CD4-positive, alpha-beta memory T cell (primary cell): ENCODE measurements at regions not wholly inside any gene's neighbourhood (a gene's known extent, or its start where the extent isn't known, plus 50 kb on each side); places are given as distances from the start of the nearest gene placed in this dataset.
"Not testable (repeated sequence)": the region's sequence is repeated elsewhere in the genome, so short reads cannot be mapped to it uniquely, and the experiment has no call there.

Source experiments
- CTCF ChIA-PET: fragments of 350-600 bp; sonication (Branson Sonifier 250); formaldehyde crosslinking; loops from one replicate; lab custom pipeline; 2021; ENCODE audit warnings: inconsistent platforms; ENCODE audit not compliant: partially characterized antibody; lab: Charles Lee
- POLR2A ChIA-PET: fragments of 350-600 bp; sonication (Branson Sonifier 250); formaldehyde crosslinking; loops from one replicate; lab custom pipeline; 2021; ENCODE audit not compliant: partially characterized antibody; lab: Charles Lee
- DNase-seq, 5 donors: peaks; one replicate each; pipeline versions ENCODE4 v3.0.0 to v3.0.0-alpha.2; 2020 to 2022; ENCODE audit warnings: mixed read lengths in 1 of 5
- H3K27ac ChIP-seq: one replicate; pipeline ENCODE4 v1.7.0; 2013; ENCODE audit warnings: low read depth, low read length
- H3K27me3 ChIP-seq: 2 replicates; pipeline ENCODE4 v1.7.0; 2013; ENCODE audit warnings: mild to moderate bottlenecking, low read length, moderate library complexity; ENCODE audit not compliant: insufficient read depth
- H3K36me3 ChIP-seq: 2 replicates; pipeline ENCODE4 v1.7.0; 2013; ENCODE audit warnings: mild to moderate bottlenecking, low read length, moderate library complexity; ENCODE audit not compliant: insufficient read depth
- H3K4me1 ChIP-seq: 2 replicates; pipeline ENCODE4 v1.7.0; 2013; ENCODE audit warnings: mild to moderate bottlenecking, low read length, moderate library complexity; ENCODE audit not compliant: insufficient read depth
- H3K4me3 ChIP-seq, 2 donors: one replicate each; pipeline ENCODE4 v1.7.0; 2013; ENCODE audit warnings: low read length in 2 of 2, mild to moderate bottlenecking in 1 of 2
- H3K9me3 ChIP-seq, 2 donors: one replicate each; pipeline ENCODE4 v1.7.0; 2013; ENCODE audit warnings: low read length in 2 of 2, control low read depth in 1 of 2; ENCODE audit not compliant: control insufficient read depth in 1 of 2
- H3K27ac Mint-ChIP-seq, 7 donors: one replicate each; pipeline ENCODE4 v1.8.0; 2020 to 2021; ENCODE audit warnings: mixed read lengths in 7 of 7, mild to moderate bottlenecking in 6 of 7, inconsistent platforms in 3 of 7, moderate library complexity in 3 of 7
- H3K27me3 Mint-ChIP-seq, 2 donors: one replicate each; pipeline ENCODE4 v1.8.0; 2020 to 2021; ENCODE audit warnings: mixed read lengths in 2 of 2
- H3K36me3 Mint-ChIP-seq, 2 donors: one replicate each; pipeline ENCODE4 v1.8.0; 2020 to 2021; ENCODE audit warnings: mixed read lengths in 2 of 2, inconsistent platforms in 1 of 2, mild to moderate bottlenecking in 1 of 2
- H3K4me1 Mint-ChIP-seq, 4 donors: one replicate each; pipeline ENCODE4 v1.8.0; 2020 to 2021; ENCODE audit warnings: mixed read lengths in 4 of 4, mild to moderate bottlenecking in 1 of 4
- H3K4me3 Mint-ChIP-seq, 8 donors: one replicate each; pipeline ENCODE4 v1.8.0; 2020 to 2021; ENCODE audit warnings: mixed read lengths in 8 of 8, mild to moderate bottlenecking in 7 of 8, moderate library complexity in 6 of 8, inconsistent platforms in 3 of 8
- H3K9me3 Mint-ChIP-seq, 8 donors: one replicate each; pipeline ENCODE4 v1.8.0; 2020 to 2021; ENCODE audit warnings: mixed read lengths in 8 of 8, mild to moderate bottlenecking in 5 of 8, inconsistent platforms in 3 of 8, moderate library complexity in 1 of 8
- intact Hi-C: fragments of 100-400 bp; cut with micrococcal nuclease; formaldehyde crosslinking; loops from one replicate; pipeline ENCODE4 v1.15.1; 2023

DNA sequence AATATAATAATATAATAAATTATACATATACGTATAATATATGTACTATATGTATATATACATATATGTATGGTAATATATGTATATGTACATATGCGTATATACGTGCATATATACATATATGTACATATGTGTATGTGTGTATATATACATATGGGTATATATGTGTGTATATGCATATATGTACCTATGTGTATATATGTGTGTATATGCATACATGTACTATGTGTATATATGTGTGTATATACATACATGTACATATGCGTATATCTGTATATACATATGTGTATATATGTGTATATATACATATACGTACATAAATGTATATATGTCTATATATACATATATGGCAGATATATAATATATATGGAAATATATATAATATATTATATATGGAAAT is 74.8 kb upstream of the ST3GAL6 start:
- Histone ChIP-seq H3K4me1 (no peaks in the 10 kb centered on the region), H3K27ac (no peak overlapping the region), H3K27me3 (no peaks in the 10 kb centered on the region), H3K36me3 (no peaks in the 10 kb centered on the region), H3K9me3 (no peaks in the 10 kb centered on the region), H3K4me3 (no peak overlapping the region)
- H3K4me1 Mint-ChIP-seq = no peaks in the 10 kb centered on the region
- DNase-seq = no peak
- no peak overlapping the region for H3K27ac Mint-ChIP-seq
- intact Hi-C loops = no loop called here
- ChIA-PET POLR2A (no interaction called here), CTCF (no interaction called here)
- H3K27me3 Mint-ChIP-seq = no peaks in the 10 kb centered on the region
- H3K4me3 Mint-ChIP-seq = no peak overlapping the region
- H3K36me3 Mint-ChIP-seq = no peaks in the 10 kb centered on the region
- H3K9me3 Mint-ChIP-seq = peaks cover 0 to 9% (median 1%) of the 10 kb centered on the region in 8 donors

DNA sequence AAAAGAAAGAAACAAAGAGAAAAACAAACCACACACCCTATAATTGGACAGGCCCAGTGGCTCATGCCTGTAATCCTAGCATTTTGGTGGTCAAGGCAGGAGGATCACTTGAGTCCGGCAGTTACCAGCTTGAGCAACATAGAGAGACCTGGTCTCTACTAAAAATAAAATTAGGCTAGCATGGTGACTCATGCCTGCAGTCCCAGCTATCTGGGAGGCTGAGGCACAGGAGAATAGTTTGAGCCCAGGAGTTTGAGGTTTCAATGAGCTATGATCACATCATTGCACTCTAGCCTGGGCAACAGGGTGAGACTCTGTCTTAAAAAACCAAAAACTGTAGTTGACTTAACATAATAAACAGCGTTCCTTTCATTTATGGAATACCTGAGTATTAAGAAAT is 72.3 kb upstream of the ST3GAL6 start:
- no peak overlapping the region for H3K27ac ChIP-seq
- ChIA-PET POLR2A (no interaction called here), CTCF (interaction anchor here (0.8 kb wide), 1 partner anchor 9 kb away, joined by 5 read pairs; no protein-coding TSS in a partner anchor)
- Mint-ChIP-seq H3K4me1 (no peaks in the 10 kb centered on the region), H3K27me3 (no peaks in the 10 kb centered on the region), H3K27ac (no peak overlapping the region), H3K36me3 (no peaks in the 10 kb centered on the region), H3K9me3 (peaks cover 0 to 7% (median 0%) of the 10 kb centered on the region in 8 donors), H3K4me3 (no peak overlapping the region)
- H3K9me3 ChIP-seq = no peaks in the 10 kb centered on the region
- H3K36me3 ChIP-seq = no peaks in the 10 kb centered on the region
- H3K4me3 ChIP-seq = no peak overlapping the region
- intact Hi-C loops = no loop called here
- no peaks in the 10 kb centered on the region for H3K27me3 ChIP-seq
- H3K4me1 ChIP-seq = no peaks in the 10 kb centered on the region
- DNase-seq = no peak

DNA sequence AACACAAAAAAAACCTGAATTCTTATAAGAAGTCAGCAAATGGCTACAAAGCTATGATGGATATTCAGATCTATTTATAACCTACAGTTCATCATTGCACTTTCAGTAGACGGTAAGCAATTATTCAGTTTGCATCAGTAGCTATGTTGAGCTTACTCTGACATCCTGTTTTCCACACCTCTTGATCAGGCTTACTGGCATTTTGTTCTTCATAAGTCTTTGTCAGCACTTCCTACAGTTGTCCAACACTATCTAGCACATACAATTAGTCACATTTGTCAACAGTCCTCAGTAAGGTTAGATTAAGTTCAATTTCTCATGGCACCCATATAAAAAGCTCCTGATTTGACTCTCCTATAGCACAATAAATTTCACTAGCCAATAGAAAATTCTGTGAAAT is 71.2 kb upstream of the ST3GAL6 start:
- no peak overlapping the region for H3K4me3 Mint-ChIP-seq
- DNase-seq = no peak
- Histone ChIP-seq H3K4me3 (no peak overlapping the region), H3K27ac (no peak overlapping the region), H3K9me3 (no peaks in the 10 kb centered on the region), H3K4me1 (no peaks in the 10 kb centered on the region), H3K36me3 (no peaks in the 10 kb centered on the region), H3K27me3 (no peaks in the 10 kb centered on the region)
- peaks cover 0 to 3% (median 0%) of the 10 kb centered on the region in 8 donors for H3K9me3 Mint-ChIP-seq
- H3K27ac Mint-ChIP-seq = no peak overlapping the region
- H3K4me1 Mint-ChIP-seq = no peaks in the 10 kb centered on the region
- POLR2A ChIA-PET = no interaction called here
- H3K36me3 Mint-ChIP-seq = no peaks in the 10 kb centered on the region
- CTCF ChIA-PET = no interaction called here
- intact Hi-C loops = no loop called here
- H3K27me3 Mint-ChIP-seq = peaks cover 0 to 2% of the 10 kb centered on the region in 2 donors

DNA sequence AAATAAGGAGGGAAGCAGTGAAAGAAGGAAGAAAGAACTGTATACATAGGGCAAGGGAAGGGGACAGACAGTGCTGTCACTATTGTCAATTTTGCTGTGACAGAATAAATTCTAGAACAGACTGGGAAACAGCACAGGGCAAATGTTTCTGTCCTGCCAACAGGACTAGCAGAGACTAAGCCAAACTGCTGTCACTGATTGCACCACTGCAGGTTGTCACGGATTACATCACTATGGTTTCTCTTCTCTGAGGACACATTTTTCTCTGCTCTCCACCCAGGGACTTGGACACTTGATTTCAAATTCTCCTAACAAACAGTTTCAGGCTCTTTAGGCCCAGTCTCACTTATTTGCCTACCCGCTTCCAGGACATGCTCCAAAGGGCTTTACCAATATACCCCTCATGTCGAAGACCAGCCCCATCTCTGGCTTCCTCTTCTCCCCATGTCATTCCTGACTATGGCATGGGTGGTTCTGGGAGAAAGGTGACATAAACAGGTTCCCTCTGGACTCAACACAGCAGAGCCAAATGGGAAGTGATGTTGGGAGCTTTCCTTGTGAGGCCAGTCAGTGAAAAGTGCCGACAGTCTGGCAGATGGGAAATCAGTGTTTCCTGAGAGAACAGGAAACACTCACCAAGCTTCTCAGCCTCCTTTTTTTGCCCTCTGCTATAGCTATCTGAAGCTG is 70.2 kb upstream of the ST3GAL6 start:
- H3K36me3 Mint-ChIP-seq = no peaks in the 10 kb centered on the region
- H3K27ac Mint-ChIP-seq = no peak overlapping the region
- no peak overlapping the region for H3K4me3 Mint-ChIP-seq
- H3K4me1 Mint-ChIP-seq = no peaks in the 10 kb centered on the region
- Histone ChIP-seq H3K9me3 (no peaks in the 10 kb centered on the region), H3K4me1 (no peaks in the 10 kb centered on the region), H3K36me3 (no peaks in the 10 kb centered on the region), H3K27me3 (no peaks in the 10 kb centered on the region), H3K4me3 (no peak overlapping the region), H3K27ac (no peak overlapping the region)
- peaks cover 2% of the 10 kb centered on the region in 2 donors for H3K27me3 Mint-ChIP-seq
- DNase-seq = no peak
- H3K9me3 Mint-ChIP-seq = peaks cover 0 to 1% (median 0%) of the 10 kb centered on the region in 8 donors
- intact Hi-C loops = no loop called here
- ChIA-PET CTCF (no interaction called here), POLR2A (no interaction called here)

DNA sequence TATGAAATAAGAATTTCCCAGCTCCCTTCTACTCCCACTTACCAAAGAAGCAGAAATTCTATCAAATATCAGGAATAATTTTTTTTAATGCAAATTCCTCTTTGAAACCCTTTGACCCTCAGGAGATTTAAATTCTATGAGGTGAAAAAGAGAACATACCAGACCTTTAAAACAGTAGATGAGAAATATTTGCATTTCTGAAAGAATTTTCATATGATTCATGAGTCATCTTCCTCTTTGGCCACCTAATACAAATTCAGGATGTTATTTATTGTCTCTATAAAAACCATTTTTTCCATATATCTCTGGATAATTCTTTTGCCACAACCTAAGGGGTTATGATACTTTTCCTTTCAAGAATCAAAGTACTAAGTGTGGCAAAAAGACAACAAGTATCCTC is 67.3 kb upstream of the ST3GAL6 start:
- Histone ChIP-seq H3K27ac (no peak overlapping the region), H3K9me3 (no peaks in the 10 kb centered on the region), H3K4me3 (no peak overlapping the region), H3K36me3 (no peaks in the 10 kb centered on the region), H3K27me3 (no peaks in the 10 kb centered on the region), H3K4me1 (no peaks in the 10 kb centered on the region)
- Mint-ChIP-seq H3K9me3 (peaks cover 0 to 1% (median 0%) of the 10 kb centered on the region in 8 donors), H3K27me3 (peaks cover 2 to 3% of the 10 kb centered on the region in 2 donors), H3K4me3 (no peak overlapping the region), H3K36me3 (no peaks in the 10 kb centered on the region), H3K27ac (no peak overlapping the region), H3K4me1 (no peaks in the 10 kb centered on the region)
- DNase-seq = no peak
- POLR2A ChIA-PET = no interaction called here
- CTCF ChIA-PET = no interaction called here
- intact Hi-C loops = no loop called here

DNA sequence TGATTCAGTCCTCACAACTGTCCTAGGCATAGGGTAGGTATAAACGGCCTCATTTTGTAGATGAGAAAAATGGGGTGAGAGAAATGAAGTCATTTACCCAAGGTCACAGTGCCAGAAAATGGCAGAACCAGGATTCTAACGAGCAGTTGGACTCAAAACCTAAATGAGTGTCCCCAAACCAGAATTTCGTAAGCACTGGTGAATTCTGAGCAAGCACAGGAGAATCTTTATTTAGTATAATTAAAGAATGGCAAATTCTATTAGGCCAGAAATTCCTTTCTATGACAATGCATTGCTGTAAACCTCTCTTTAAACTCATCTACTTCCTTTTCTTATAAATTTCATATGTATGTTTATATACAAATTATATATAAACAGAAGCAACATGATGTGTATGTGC is 66.8 kb upstream of the ST3GAL6 start:
- H3K27ac Mint-ChIP-seq, CTCF ChIA-PET, H3K9me3 Mint-ChIP-seq, H3K4me3 ChIP-seq, H3K27me3 ChIP-seq, H3K4me1 ChIP-seq, DNase-seq, H3K9me3 ChIP-seq, H3K4me3 Mint-ChIP-seq, POLR2A ChIA-PET, H3K36me3 Mint-ChIP-seq, intact Hi-C loops, H3K27ac ChIP-seq, H3K36me3 ChIP-seq, H3K4me1 Mint-ChIP-seq, H3K27me3 Mint-ChIP-seq: not testable (repeated sequence)

DNA sequence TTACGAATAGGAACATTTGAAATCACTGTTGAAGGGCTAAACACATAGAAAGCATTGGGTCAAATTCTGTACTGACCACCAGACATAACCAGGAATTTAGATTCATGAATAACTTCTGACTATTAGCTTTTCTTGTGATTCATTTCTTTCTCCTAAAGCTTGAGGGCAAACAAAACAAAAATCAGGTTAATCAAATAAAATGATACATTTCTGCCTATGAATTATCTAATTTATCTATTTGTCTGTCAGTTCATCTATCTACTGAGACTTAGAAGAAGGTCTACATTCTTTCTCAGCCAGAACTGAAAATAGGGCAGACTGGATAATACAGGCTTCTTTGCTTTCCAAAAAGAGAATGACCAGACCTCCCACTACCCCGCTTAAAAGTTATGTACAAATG is 65.9 kb upstream of the ST3GAL6 start:
- intact Hi-C loops = no loop called here

More for the DNA sequence above, 65.9 kb upstream of the ST3GAL6 start:
- ChIA-PET CTCF (no interaction called here), POLR2A (no interaction called here)
- Mint-ChIP-seq H3K4me1 (no peaks in the 10 kb centered on the region), H3K27ac (no peak overlapping the region), H3K4me3 (no peak overlapping the region), H3K9me3 (peaks cover 0 to 1% (median 0%) of the 10 kb centered on the region in 8 donors), H3K27me3 (peaks cover 2 to 3% of the 10 kb centered on the region in 2 donors), H3K36me3 (no peaks in the 10 kb centered on the region)
- Histone ChIP-seq H3K9me3 (no peaks in the 10 kb centered on the region), H3K27me3 (no peaks in the 10 kb centered on the region), H3K36me3 (no peaks in the 10 kb centered on the region), H3K27ac (no peak overlapping the region), H3K4me1 (no peaks in the 10 kb centered on the region), H3K4me3 (no peak overlapping the region)
- no peak for DNase-seq
